HEK293 (cell line): ENCODE measurements at regions not wholly inside any gene's neighbourhood (a gene's known extent, or its start where the extent isn't known, plus 50 kb on each side); places are given as distances from the start of the nearest gene placed in this dataset.

Experiments
- OSR2 ChIP-seq: fragments of 450-650 bp; formaldehyde crosslinking; IDR thresholded peaks from 2 replicates; pipeline ENCODE4 v1.5.1; 2016; ENCODE audit warnings: missing biosample characterization, missing genetic modification characterization
- SETDB1 ChIP-seq: IDR thresholded peaks from one replicate; pipeline ENCODE4 v1.6.1; 2017; ENCODE audit warnings: mild to moderate bottlenecking, low read length, moderate library complexity, mixed read lengths; ENCODE audit not compliant: insufficient read length
- ZBTB21 ChIP-seq: fragments of 450-650 bp; formaldehyde crosslinking; IDR thresholded peaks from 2 replicates; pipeline ENCODE4 v1.5.1; 2017; ENCODE audit warnings: missing biosample characterization, missing genetic modification characterization
- ZFP41 ChIP-seq: fragments of 450-650 bp; formaldehyde crosslinking; IDR thresholded peaks from 2 replicates; pipeline ENCODE4 v1.5.1; 2016; ENCODE audit warnings: missing biosample characterization, missing genetic modification characterization, borderline replicate concordance
- TF ChIP-seq, protein P1 (sequence below): fragments of 450-650 bp; formaldehyde crosslinking; IDR thresholded peaks from 2 replicates; pipeline ENCODE4 v1.5.1; 2016; ENCODE audit warnings: missing biosample characterization, missing genetic modification characterization

DNA sequence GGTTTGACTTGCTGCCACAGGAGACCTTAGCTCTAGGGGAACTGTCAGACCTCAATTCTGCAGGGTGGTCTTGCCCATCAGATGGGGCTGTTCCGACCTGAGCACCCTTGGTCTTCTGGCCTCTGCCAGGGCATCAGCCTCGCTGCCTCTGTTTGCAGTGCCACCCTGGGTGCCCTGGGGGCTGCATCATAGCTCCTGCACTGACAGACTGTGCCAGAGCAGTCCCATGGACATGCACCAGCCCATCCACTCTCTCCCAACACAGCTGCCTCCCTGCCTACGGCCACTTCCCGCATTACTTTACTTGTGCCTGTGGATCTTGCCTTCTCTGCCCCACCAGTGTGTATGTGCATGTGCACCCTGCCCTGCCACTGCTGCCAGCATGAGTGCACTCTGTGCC, 884.7 kb upstream of the ARRDC3 start:
- TF ChIP-seq ZFP41 (tag by site-specific recombination) (no peak), ZBTB21 (tag by site-specific recombination) (no peak), SETDB1 (no peak), OSR2 (tag by site-specific recombination) (no peak)
- TF ChIP-seq, protein P1, sequence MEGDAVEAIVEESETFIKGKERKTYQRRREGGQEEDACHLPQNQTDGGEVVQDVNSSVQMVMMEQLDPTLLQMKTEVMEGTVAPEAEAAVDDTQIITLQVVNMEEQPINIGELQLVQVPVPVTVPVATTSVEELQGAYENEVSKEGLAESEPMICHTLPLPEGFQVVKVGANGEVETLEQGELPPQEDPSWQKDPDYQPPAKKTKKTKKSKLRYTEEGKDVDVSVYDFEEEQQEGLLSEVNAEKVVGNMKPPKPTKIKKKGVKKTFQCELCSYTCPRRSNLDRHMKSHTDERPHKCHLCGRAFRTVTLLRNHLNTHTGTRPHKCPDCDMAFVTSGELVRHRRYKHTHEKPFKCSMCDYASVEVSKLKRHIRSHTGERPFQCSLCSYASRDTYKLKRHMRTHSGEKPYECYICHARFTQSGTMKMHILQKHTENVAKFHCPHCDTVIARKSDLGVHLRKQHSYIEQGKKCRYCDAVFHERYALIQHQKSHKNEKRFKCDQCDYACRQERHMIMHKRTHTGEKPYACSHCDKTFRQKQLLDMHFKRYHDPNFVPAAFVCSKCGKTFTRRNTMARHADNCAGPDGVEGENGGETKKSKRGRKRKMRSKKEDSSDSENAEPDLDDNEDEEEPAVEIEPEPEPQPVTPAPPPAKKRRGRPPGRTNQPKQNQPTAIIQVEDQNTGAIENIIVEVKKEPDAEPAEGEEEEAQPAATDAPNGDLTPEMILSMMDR (tag by site-specific recombination): no peak
